ENCODE measurements at regions not wholly inside any gene's neighbourhood (a gene's known extent, or its start where the extent isn't known, plus 50 kb on each side); places are given as distances from the start of the nearest gene placed in this dataset.
"Not testable (repeated sequence)": the region's sequence is repeated elsewhere in the genome, so short reads cannot be mapped to it uniquely, and the experiment has no call there.

DNA sequence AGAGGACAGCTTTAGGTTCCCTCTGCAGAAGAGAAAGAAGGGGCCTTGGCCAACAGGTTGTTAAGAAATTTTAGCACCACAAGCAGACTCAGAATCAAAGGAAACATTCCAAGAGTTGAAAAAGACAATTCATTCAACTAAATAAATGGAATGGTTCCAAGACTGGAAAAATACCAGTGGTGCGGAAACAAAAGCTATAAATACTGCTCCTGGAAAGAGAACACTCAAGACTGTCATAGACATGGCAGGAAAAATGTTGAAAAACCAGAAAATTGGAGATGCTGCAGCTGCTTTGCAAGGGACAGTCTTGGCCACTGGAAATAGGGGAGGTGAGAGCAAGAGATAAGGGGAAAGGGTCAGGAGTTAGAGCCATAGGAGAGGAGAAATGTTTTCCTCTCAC lies 312.7 kb upstream of the CYRIA start:
- Histone ChIP-seq H3K27me3 (no peaks in the 10 kb centered on the region), H3K36me3 (no peaks in the 10 kb centered on the region), H3K4me3 (no peak overlapping the region), H3K4me1 (peaks cover 0 to under 1% of the 10 kb centered on the region in 2 donors), H3K27ac (no peak overlapping the region), H3K9me3 (no peaks in the 10 kb centered on the region)
- TF ChIP-seq, protein P1, sequence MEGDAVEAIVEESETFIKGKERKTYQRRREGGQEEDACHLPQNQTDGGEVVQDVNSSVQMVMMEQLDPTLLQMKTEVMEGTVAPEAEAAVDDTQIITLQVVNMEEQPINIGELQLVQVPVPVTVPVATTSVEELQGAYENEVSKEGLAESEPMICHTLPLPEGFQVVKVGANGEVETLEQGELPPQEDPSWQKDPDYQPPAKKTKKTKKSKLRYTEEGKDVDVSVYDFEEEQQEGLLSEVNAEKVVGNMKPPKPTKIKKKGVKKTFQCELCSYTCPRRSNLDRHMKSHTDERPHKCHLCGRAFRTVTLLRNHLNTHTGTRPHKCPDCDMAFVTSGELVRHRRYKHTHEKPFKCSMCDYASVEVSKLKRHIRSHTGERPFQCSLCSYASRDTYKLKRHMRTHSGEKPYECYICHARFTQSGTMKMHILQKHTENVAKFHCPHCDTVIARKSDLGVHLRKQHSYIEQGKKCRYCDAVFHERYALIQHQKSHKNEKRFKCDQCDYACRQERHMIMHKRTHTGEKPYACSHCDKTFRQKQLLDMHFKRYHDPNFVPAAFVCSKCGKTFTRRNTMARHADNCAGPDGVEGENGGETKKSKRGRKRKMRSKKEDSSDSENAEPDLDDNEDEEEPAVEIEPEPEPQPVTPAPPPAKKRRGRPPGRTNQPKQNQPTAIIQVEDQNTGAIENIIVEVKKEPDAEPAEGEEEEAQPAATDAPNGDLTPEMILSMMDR (IDR thresholded peaks at IDR 0.05) = no peak
- DNase-seq (peak in 2 of 4 donors; percentile 59), ATAC-seq (no peak)
- intact Hi-C loops (cut with DNase I) = no loop called here

DNA sequence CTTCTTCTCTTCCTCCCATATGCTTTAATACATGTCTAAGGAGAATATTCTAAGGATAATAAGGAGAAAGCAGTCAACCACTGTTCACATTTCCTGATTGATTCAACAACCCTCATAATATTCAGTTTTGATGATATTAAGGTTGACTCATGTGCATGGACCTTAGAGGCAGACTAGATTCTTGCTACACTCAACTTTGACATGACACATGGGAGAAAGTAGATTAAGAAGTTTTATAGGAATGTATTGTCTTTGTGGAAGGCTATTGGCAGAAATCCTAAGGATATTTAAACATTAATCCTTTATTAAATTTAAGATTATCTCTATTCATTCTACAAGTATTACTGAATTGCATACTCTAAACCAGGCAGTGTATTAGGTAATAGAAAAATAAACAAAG lies 309.1 kb upstream of the CYRIA start:
- Histone ChIP-seq H3K27ac (no peak overlapping the region), H3K36me3 (no peaks in the 10 kb centered on the region), H3K4me3 (no peak overlapping the region), H3K9me3 (no peaks in the 10 kb centered on the region), H3K4me1 (peaks cover 0 to 5% of the 10 kb centered on the region in 2 donors), H3K27me3 (no peaks in the 10 kb centered on the region)
- no peak for ATAC-seq
- intact Hi-C loops (cut with DNase I) = no loop called here
- TF ChIP-seq, protein P1 (IDR thresholded peaks at IDR 0.05) = no peak
- no peak for DNase-seq

DNA sequence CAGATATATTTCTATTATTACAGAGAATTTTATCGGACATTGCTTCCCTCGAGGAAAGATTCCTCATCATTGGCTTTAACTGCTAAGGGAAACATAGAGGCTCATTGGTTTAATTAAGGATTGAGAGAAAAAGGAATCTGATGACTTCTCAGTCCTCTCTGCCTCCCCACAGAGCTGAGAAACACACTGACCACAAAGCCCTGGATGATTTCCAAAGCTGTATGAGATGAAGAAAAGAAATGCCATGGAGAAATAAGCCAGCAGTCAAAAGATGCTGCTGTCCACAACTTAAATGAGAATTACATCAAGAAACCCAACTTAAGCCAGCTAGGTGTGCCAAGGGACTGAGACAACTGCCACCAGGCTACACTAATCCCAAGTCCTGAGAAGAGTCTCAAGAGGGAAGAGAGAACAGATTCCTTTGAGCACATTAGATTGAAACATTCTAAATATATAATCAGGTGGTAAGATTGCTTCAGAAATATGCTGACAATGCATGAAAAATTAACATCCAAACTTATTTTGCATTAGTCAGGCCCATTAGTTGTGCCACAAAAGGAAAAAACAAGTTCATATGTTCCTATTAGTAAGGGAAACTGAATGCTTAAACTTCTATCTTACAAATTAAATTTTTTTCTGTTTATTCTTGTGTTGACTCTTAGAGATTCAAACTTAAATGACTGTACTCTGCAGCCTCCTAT lies 308.1 kb upstream of the CYRIA start:
- Histone ChIP-seq H3K27me3 (no peaks in the 10 kb centered on the region), H3K4me3 (no peak overlapping the region), H3K4me1 (peaks cover 0 to 5% of the 10 kb centered on the region in 2 donors), H3K27ac (no peak overlapping the region), H3K9me3 (no peaks in the 10 kb centered on the region), H3K36me3 (no peaks in the 10 kb centered on the region)
- DNase-seq (no peak), ATAC-seq (peak; percentile 39)
- intact Hi-C loops (cut with DNase I) = no loop called here
- TF ChIP-seq, protein P1 (IDR thresholded peaks at IDR 0.05) = no peak

DNA sequence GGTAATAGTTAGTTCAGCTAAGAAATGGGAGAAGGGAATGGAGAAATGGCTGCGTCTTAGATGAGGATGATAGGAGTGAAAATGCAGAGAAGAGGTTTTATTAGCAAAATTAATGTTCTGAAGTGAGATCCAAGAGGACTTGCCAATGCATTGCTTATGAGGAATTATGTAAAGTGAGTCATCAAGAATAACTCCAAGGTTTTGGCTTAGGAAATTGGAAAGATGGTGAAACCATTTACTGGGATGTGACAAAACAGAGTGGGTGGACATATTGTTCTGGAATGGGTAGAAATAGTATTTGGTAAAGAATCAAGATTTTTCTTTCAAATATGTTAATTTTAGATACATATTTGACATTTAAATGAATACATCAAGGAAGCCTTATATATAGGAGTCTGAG lies 306.6 kb upstream of the CYRIA start:
- TF ChIP-seq, protein P1 (IDR thresholded peaks at IDR 0.05) = no peak
- Histone ChIP-seq H3K4me3 (no peak overlapping the region), H3K36me3 (no peaks in the 10 kb centered on the region), H3K27me3 (no peaks in the 10 kb centered on the region), H3K9me3 (no peaks in the 10 kb centered on the region), H3K27ac (no peak overlapping the region), H3K4me1 (peaks cover 0 to 5% of the 10 kb centered on the region in 2 donors)
- DNase-seq (no peak), ATAC-seq (no peak)
- intact Hi-C loops (cut with DNase I) = no loop called here

DNA sequence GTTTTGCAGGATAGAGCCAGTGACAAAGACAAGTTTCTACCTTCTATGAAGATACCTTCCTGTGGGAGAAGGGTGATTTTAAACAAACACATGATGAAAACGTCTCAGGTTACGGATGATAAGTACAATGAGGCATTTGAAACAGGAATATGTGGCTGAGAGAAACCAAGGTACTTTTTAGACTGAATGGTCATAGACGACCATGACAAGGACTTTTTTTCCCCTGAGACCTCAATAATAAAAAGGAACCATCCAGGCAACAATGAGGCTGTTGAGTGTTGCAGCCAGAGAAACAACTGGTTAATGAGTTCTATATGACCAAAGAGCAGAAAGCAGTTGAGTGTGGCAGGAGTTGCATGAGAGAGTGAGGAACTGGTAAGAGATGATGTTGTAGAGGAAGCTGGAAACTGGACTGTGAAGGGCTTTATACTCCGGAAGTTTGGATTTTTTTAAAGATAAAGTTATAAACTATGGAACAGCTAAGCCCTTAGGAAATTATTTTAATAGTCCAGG lies 306.1 kb upstream of the CYRIA start:
- DNase-seq (no peak), ATAC-seq (no peak)
- H3K36me3 ChIP-seq = no peaks in the 10 kb centered on the region
- TF ChIP-seq, protein P1 (IDR thresholded peaks at IDR 0.05) = no peak
- no peak overlapping the region for H3K4me3 ChIP-seq
- H3K9me3 ChIP-seq = no peaks in the 10 kb centered on the region
- H3K27me3 ChIP-seq = no peaks in the 10 kb centered on the region
- H3K27ac ChIP-seq = no peak overlapping the region
- intact Hi-C loops (cut with DNase I) = no loop called here
- H3K4me1 ChIP-seq = peaks cover 0 to 5% of the 10 kb centered on the region in 2 donors

DNA sequence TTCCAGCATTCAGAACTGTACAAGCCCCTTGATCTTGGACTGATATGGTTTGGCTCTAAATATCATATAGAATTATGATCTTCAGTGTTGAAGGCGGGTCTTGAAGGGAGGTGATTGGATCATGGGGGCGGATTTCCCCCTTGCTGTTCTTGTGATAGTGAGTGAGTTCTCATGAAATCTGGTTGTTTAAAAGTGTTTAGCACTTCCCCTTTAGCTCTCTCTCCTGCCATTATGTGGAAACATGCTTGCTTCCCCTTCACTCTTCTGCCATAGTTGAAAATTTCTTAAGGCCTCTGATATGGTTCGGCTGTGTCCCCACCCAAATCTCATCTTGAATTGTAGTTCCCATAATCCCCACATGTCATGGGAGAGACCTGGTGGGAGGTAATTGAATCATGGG lies 305.3 kb upstream of the CYRIA start:
- H3K27me3 ChIP-seq; H3K4me3 ChIP-seq; intact Hi-C loops (cut with DNase I); DNase-seq; H3K27ac ChIP-seq; H3K9me3 ChIP-seq; ATAC-seq; H3K36me3 ChIP-seq; H3K4me1 ChIP-seq: not testable (repeated sequence)

Measured in left lung (tissue), 4 donors.